ENCODE measurements at regions not wholly inside any gene's neighbourhood (a gene's known extent, or its start where the extent isn't known, plus 50 kb on each side); places are given as distances from the start of the nearest gene placed in this dataset.

GRCh38 chr20:5410470-5410869 lies 93.7 kb upstream of the PROKR2 start:
- no peak overlapping the region for H3K27ac ChIP-seq
- DNase-seq (no peak), ATAC-seq (no peak)
- H3K4me3 ChIP-seq = no peak overlapping the region
- no peaks in the 10 kb centered on the region for H3K9me3 ChIP-seq
- TF ChIP-seq CTCF (IDR thresholded peaks at IDR 0.05) = no peak
- intact Hi-C loops (cut with DNase I) = loop anchor here in 1 of 10 donors (5.0 kb wide), 1 partner anchor 48 kb away; no protein-coding TSS in a partner anchor
- H3K27me3 ChIP-seq = peaks cover 0 to 6% (median 0%) of the 10 kb centered on the region in 7 donors
- H3K36me3 ChIP-seq = no peaks in the 10 kb centered on the region
- H3K4me1 ChIP-seq = no peaks in the 10 kb centered on the region

DNA sequence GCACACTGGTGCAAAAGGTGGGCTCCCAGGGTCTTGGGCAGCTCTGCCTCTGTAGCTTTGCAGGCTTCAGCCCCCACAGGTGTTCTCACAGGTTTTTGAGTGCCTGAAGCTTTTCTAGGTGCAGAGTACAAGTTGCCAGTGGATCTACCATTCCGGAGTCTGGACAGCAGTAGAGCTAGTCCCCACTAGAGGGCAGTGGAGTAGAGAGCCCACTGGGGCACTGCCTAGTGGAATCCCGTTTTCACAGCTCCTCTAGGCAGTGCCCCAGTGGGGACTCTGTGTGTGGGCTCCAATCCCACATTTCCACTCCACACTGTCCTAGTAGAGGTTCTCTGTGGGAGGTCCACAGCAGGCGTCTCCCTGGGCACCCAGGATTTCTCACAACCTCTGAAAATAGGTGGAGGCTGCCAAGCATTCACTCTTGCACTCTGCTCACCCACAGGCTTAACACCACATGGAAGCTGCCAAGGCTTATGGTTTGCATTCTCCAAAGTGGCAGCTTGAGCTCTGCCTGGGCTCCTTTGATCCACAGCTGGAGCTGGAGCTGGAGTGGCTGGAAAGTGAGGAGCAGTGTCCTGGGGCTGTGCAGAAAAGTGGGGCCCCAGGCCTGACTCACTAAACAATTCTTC lies 86.3 kb upstream of the PROKR2 start:
- TF ChIP-seq CTCF (IDR thresholded peaks at IDR 0.05) = peak in 3 of 9 donors; percentile 8 to 39 (median 20)
- Histone ChIP-seq H3K27ac (no peak overlapping the region), H3K9me3 (peaks cover 0 to 19% (median 3%) of the 10 kb centered on the region in 11 donors), H3K36me3 (no peaks in the 10 kb centered on the region), H3K27me3 (no peaks in the 10 kb centered on the region), H3K4me1 (no peaks in the 10 kb centered on the region), H3K4me3 (no peak overlapping the region)
- intact Hi-C loops (cut with DNase I) = no loop called here
- ATAC-seq = no peak
- WGBS, 2 donors = 18 to 23% methylated on average over 3 of the region's 3 CpGs
- DNase-seq = no peak

DNA sequence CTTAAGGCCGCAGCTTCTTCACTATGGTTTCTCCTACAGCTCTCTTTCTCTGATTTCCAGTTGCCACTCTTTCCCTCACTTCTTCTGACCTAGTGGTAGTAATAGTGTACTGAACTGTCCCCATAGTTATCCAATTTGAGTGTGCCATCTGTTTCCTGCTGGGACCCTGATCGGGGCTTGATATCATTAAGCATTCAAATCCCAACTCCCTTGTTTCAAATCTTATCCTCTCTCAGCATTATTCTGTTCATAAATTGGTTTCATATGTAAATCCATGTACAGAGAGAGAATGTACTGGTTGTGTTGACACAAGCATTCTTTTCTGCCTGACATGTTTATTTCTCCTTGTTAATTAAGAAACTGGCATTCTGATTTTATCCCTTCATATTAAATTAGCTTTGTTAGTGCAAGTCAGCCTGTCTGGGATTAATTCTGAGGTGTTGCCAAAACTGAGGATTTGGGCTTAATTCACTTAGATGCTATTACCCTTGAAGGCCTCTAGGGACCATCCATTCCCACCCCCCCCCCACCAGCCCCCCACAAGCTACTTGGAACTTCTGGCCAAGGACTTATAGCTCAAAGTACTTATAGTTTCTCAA lies 84.6 kb upstream of the PROKR2 start:
- Histone ChIP-seq H3K27me3 (peaks cover 0 to 6% (median 0%) of the 10 kb centered on the region in 7 donors), H3K4me3 (no peak overlapping the region), H3K4me1 (no peaks in the 10 kb centered on the region), H3K36me3 (no peaks in the 10 kb centered on the region), H3K9me3 (peaks cover 0 to 19% (median 3%) of the 10 kb centered on the region in 11 donors), H3K27ac (no peak overlapping the region)
- no peak for ATAC-seq
- intact Hi-C loops (cut with DNase I) = no loop called here
- DNase-seq = no peak
- TF ChIP-seq CTCF (IDR thresholded peaks at IDR 0.05) = no peak
- 74 to 75% methylated on average over 2 of the region's 2 CpGs for WGBS, 2 donors

- peaks cover 0 to 6% (median 0%) of the 10 kb centered on the region in 7 donors for H3K27me3 ChIP-seq
- H3K4me1 ChIP-seq = no peaks in the 10 kb centered on the region
- intact Hi-C loops (cut with DNase I) = no loop called here
- peak in 1 of 2 donors; percentile 6 for DNase-seq
- H3K9me3 ChIP-seq = peaks cover 0 to 19% (median 3%) of the 10 kb centered on the region in 11 donors
- 42 to 50% methylated on average over 1 of the region's 1 CpG for WGBS, 2 donors
- ATAC-seq = no peak
- H3K27ac ChIP-seq = no peak overlapping the region
- H3K4me3 ChIP-seq = no peak overlapping the region
- no peaks in the 10 kb centered on the region for H3K36me3 ChIP-seq
- TF ChIP-seq CTCF (IDR thresholded peaks at IDR 0.05) = no peak
These were observed 83.5 kb upstream of the PROKR2 start for GRCh38 chr20:5400164-5400762.
